ENCODE measurements at regions not wholly inside any gene's neighbourhood (a gene's known extent, or its start where the extent isn't known, plus 50 kb on each side); places are given as distances from the start of the nearest gene placed in this dataset.

- peak; percentile 73 for TF ChIP-seq CTCF (IDR thresholded peaks at IDR 0.05)
- Mint-ChIP-seq H3K27me3 (ENCODE audit: insufficient read depth) (peaks cover 10% of the 10 kb centered on the region), H3K27ac (no peak overlapping the region), H3K4me1 (ENCODE audit: low read depth) (no peaks in the 10 kb centered on the region), H3K36me3 (ENCODE audit: low read depth) (no peaks in the 10 kb centered on the region), H3K9me3 (no peaks in the 10 kb centered on the region), H3K4me3 (no peak overlapping the region)
- no peak for DNase-seq
Measured at GRCh38 chr2:15748736-15749323, 157.2 kb downstream of the DDX1 start.

- no peak for DNase-seq
- no peaks in the 10 kb centered on the region for H3K9me3 Mint-ChIP-seq
- no peaks in the 10 kb centered on the region for H3K36me3 Mint-ChIP-seq (ENCODE audit: low read depth)
- no peak for TF ChIP-seq CTCF (IDR thresholded peaks at IDR 0.05)
- H3K4me1 Mint-ChIP-seq (ENCODE audit: low read depth): no peaks in the 10 kb centered on the region
- peaks cover 12% of the 10 kb centered on the region for H3K27me3 Mint-ChIP-seq (ENCODE audit: insufficient read depth)
- no peak overlapping the region for H3K27ac Mint-ChIP-seq
- no peak overlapping the region for H3K4me3 Mint-ChIP-seq
Measured at GRCh38 chr2:15749460-15750432, 158.1 kb downstream of the DDX1 start.

GRCh38 chr2:15750433-15750814 is 158.8 kb downstream of the DDX1 start:
- H3K36me3 Mint-ChIP-seq (ENCODE audit: low read depth): no peaks in the 10 kb centered on the region
- H3K27me3 Mint-ChIP-seq (ENCODE audit: insufficient read depth): peaks cover 14% of the 10 kb centered on the region
- H3K4me3 Mint-ChIP-seq: no peak overlapping the region
- no peaks in the 10 kb centered on the region for H3K9me3 Mint-ChIP-seq
- DNase-seq: no peak
- no peak for TF ChIP-seq CTCF (IDR thresholded peaks at IDR 0.05)
- no peaks in the 10 kb centered on the region for H3K4me1 Mint-ChIP-seq (ENCODE audit: low read depth)
- no peak overlapping the region for H3K27ac Mint-ChIP-seq

GRCh38 chr2:15750822-15751329 is 159.2 kb downstream of the DDX1 start:
- Mint-ChIP-seq H3K27me3 (ENCODE audit: insufficient read depth) (peaks cover 14% of the 10 kb centered on the region), H3K4me1 (ENCODE audit: low read depth) (no peaks in the 10 kb centered on the region), H3K36me3 (ENCODE audit: low read depth) (no peaks in the 10 kb centered on the region), H3K4me3 (no peak overlapping the region), H3K27ac (no peak overlapping the region), H3K9me3 (no peaks in the 10 kb centered on the region)
- DNase-seq: no peak
- no peak for TF ChIP-seq CTCF (IDR thresholded peaks at IDR 0.05)

GRCh38 chr2:15751477-15751876 is 159.8 kb downstream of the DDX1 start:
- Mint-ChIP-seq H3K36me3 (ENCODE audit: low read depth) (no peaks in the 10 kb centered on the region), H3K27ac (no peak overlapping the region), H3K27me3 (ENCODE audit: insufficient read depth) (peaks cover 11% of the 10 kb centered on the region), H3K9me3 (no peaks in the 10 kb centered on the region), H3K4me3 (no peak overlapping the region), H3K4me1 (ENCODE audit: low read depth) (no peaks in the 10 kb centered on the region)
- no peak for DNase-seq
- TF ChIP-seq CTCF (IDR thresholded peaks at IDR 0.05): no peak
